GM21576 (cell line): ENCODE measurements at regions not wholly inside any gene's neighbourhood (a gene's known extent, or its start where the extent isn't known, plus 50 kb on each side); places are given as distances from the start of the nearest gene placed in this dataset.

ENCODE experiments used
- ATAC-seq: cut with Tn5 transposase; IDR thresholded peaks from one replicate; pipeline ENCODE4 v1.9.1; 2021; ENCODE audit warnings: mild to moderate bottlenecking, moderate library complexity; ENCODE audit not compliant: unreplicated experiment

GRCh38 chr1:218670875-218671274 lies 325.7 kb downstream of the TGFB2 start:
- ATAC-seq = no peak

DNA sequence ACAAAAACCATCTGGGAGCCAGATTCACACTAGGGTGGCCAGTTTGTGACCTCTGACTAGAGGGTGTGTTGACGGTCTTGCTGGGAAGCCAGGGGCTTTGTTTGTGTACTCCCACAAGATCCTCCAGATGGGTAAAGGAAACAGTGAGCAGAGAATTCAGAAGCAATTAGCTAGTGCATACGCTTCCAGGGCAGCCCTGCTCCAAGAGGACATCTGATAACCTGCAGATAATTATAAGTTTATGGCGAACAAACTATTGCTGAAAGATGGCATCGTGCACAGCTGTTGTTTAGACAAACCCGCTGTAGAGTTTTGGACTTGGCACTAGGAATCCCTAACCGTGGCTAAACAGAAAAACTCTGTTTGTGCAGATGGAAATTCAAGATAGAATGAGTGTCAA lies 326.4 kb downstream of the TGFB2 start:
- ATAC-seq = no peak

GRCh38 chr1:218673170-218673569 lies 328.0 kb downstream of the TGFB2 start:
- no peak for ATAC-seq

DNA sequence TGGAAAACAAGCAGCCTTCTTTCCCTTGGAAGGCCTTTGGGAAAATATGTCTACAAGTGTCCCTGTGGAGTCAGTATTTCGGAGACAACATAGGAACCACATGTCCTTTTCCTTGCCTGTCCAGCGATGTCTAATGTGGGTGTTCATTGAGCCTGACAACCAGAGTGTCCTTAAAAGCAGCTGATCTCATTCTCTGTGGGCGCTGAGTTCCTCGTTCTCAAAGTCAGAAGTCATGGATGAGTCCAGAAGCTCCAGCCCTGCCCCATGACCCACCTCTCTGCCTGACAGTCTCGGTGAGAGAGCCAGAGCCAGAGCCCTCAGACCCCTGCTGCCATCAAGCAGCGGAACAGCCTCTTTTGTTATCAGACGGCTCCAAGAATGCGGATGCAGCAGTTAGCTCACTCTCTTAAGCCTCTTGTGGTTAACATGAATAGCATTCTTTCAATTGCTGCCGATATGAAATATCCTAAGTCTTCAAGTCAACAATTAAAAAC lies 329.2 kb downstream of the TGFB2 start:
- no peak for ATAC-seq

- no peak for ATAC-seq
Measured at GRCh38 chr1:218677026-218677425, 331.9 kb downstream of the TGFB2 start.

DNA sequence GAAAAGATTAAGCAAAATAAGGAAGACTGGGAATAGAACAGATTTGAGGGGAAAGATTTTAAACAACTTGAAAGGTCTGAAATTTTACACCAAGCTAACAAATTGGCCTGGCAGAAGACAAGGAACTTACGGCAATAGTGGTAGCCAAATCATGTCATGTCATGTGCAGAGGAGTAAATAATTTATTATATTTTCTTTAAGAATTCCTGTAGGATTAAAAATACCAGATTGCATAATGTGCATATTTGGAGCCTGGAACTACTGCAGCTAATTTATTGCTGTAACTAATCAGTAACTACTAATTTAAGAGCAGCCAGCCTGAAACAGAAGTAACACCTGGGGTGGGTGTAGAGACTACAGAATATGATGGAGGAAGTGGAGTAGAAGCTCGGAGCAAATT lies 334.3 kb downstream of the TGFB2 start:
- ATAC-seq = no peak

DNA sequence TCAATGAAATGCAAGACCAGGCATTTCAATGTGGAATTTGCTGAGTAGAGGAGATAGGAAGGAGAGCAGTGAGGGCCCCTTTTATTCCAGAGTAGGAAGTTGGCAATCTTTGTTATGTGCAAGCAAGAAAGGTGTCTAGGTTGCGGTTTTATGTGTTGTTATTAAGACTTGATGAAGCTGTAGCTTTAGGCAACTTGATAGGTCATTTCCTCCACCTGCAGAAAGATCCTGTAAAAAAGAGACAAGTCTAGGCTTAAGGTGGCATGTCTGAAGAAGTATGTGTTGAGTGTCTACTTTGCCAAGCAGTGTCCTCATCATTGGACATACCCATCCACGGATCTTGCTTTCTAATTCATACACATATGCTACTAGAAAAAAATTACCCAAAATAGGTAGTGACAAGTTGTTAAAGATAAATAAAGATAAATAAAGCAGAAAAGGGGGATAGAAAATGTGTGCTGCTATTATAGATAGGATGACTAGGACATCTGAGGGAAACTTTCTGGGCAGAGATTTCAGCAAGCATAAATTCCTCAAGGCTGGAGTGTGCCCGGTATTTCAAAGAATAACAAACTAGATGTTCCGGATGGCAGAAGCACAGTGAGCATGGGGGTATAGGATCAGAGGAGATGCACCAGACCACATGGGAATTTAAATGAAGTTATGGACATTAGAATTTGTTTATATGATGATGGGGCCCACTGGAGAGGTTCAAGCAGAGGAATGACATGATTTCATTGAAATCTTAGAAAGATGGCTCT lies 335.0 kb downstream of the TGFB2 start:
- no peak for ATAC-seq

DNA sequence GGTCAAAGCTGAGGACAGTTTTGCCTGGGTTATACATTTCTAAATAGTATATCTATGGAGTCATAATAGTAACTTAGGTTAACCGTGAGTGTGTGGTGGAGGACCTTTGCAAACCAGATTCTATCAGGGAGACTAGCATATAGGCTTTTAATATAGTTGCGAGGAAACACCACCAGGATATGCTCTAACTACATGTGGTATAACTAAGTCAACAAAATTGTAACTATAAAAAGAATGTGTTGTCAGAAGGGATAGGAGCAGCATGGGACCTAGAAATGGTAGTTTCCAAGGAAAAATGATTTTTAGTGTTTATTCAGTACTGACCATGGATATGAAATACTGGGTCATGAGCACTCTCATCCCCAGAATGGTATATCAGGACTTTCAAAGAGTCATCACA lies 338.1 kb downstream of the TGFB2 start:
- no peak for ATAC-seq

GRCh38 chr1:218686258-218686657 lies 341.1 kb downstream of the TGFB2 start:
- ATAC-seq = no peak

- ATAC-seq = no peak
Measured at GRCh38 chr1:218686761-218687160, 341.6 kb downstream of the TGFB2 start.

DNA sequence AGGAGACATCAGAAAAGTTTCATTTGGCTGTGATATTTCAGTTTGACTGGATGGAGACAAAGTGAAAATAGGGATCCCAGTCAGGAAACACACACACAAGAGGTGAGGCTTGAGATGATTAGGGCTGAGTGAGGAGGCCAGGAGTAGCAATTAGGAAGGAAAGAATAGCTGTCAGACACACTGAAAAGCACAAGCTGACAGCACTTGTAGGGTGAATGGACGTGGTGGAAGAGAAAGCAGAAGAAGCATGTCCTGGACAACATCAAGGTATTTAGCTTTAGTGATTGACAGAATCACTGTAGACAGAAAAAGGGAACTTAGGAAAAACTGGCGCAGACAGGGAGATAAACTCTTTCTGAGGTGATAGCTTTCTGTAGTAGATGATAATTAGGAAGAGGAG lies 347.7 kb downstream of the TGFB2 start:
- no peak for ATAC-seq

DNA sequence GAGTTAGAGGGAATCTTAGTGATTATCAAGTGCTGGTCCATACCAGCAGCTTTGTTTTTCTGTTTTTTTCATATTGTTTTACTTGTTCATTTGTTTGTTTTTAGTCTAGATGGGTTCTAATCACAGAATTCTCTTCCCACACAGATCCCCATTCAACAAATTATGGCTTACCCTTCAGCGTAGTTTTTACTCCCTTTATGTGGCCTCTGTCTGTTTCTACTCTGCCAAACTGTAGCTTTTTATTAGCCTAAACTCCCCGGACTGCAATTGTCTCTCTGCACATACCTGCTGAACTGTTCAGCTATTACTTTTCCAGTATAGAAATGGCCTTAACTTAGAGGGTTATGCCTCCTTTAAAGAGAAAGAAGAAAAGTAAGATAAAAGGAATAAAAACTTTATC lies 348.5 kb downstream of the TGFB2 start:
- ATAC-seq = no peak

GRCh38 chr1:218694085-218694484 lies 348.9 kb downstream of the TGFB2 start:
- ATAC-seq = no peak

DNA sequence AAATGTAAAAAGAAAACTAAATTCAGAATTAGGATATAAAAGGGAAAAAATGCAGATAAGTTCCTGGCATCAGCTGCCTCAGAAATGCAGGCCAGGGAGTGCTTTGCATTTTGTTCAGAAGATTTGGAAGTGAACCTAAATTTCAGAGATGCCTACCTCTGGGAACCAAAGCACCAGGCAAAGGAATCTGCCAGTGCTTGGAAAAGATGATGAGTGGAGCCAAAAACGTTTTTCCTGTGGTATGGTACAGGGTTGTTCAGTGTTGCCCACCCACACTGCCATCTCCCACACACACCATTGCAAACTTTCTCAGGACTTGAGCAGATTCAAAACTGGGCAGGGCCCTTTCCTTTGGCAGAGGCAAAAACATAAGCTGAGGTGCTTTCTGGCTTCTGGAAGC lies 349.5 kb downstream of the TGFB2 start:
- ATAC-seq = no peak

- no peak for ATAC-seq
Measured at GRCh38 chr1:218695525-218695924, 350.4 kb downstream of the TGFB2 start.

GRCh38 chr1:218698141-218698540 lies 353.0 kb downstream of the TGFB2 start:
- no peak for ATAC-seq

DNA sequence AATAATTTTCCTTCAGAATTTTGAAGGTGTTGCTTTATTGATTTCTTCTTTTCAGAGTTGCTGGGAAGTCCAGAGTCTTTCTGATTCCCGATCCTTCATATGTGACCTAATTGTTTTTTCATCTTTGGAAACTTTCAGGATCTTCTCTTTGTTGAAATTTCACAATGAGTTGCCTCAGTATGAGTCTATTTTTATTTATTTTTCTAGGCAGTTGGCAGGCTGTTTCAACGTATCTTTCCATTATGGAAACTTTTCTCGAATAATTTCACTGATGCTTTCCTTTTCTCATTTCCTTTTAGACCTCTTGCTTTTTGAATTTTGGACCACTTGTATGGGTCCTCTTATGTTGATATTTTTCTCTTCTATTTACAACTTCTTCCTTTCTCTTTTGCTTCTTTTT lies 354.3 kb downstream of the TGFB2 start:
- ATAC-seq = no peak

DNA sequence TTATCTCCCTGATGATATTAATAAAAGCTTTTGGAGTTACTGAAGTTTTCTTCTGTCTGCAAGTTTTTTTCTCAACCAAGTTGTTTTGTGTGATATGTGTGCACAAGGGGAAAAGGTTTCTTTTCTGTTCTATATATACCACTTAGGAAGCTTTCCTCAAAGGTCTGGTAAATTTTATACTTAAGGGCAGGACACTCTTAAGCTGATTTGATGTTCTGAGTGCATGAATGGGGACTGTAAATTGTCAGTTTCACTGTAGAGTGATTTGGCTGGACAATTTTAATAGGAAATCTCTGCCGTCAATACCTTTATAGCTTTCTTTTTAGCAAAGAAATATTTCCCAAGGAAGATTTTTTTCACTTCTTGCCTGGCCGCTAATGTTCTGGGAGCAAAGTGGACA lies 354.7 kb downstream of the TGFB2 start:
- ATAC-seq = no peak

DNA sequence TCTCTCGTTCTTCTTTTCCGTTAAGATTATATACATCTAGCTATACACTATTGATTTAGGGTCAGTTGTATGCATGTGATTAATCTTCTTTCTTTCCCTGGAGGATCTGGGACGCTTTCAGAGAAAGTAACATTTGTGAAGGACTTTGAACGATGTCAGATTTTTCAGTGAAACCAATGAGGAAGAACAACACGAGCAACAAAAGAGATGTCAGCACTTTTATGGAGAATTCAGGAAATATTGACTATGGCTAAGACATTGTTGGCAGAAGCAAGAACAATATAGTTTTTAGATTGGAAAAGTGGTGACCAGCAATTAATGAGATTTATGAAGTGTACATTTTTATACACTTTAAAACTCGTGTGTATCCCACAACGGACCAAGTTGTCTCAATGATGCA lies 355.5 kb downstream of the TGFB2 start:
- ATAC-seq = no peak

DNA sequence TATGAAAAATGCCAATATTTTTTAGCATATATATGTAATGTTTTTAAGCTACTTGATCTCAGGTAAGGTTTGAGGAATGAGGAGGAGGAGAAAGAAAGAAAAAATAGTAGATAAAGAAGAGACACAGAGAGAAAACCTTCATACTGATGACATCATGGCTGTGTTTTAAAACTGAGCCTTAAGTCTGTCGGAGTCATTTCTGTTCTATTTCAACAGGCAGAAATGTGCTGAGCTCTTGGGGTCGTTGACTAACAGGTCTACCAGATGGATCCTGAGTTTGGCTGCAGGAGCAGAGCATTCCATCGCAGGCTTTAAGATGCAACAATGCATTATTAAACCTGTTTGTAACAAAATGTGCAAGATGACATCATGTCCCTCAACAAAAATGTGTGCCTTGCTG lies 356.0 kb downstream of the TGFB2 start:
- no peak for ATAC-seq

DNA sequence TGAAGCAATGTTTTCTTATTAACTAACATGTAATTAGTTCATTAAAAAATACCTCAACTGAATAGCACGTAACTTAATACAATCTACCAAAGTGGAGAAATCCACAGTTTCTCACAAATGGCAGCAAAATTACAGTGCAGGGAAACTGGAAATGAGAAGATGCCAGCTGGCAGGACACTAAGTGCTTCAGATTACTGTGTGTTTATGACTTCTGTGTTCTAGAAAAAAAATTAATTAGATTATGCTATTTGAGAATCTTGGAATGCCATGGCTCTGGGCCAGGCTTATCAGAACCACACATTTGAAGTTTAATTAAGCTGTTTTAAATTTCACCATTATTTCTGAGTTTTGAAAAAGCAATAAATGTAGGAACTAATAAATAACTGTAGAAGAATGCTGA lies 357.6 kb downstream of the TGFB2 start:
- no peak for ATAC-seq

GRCh38 chr1:218703836-218704235 lies 358.7 kb downstream of the TGFB2 start:
- no peak for ATAC-seq

DNA sequence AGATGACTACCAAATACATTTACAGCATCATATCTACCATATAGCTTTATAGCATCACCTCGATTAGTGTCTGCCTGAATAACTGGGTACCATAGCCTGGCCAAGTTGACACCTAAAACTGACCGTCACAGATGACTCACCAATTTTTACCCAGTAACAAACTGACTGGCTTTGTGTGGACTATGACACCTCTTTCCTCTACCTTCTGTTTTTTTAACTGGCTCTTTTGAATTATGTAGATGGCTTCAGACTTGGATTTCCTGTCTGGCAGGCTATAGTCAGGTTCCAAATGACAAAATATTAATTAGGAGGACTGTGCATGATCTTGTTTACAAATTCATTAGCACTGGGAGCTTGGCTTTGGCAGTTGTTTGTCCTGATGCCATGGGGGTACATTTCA lies 360.3 kb downstream of the TGFB2 start:
- no peak for ATAC-seq
